A673 (cell line): ENCODE measurements at regions not wholly inside any gene's neighbourhood (a gene's known extent, or its start where the extent isn't known, plus 50 kb on each side); places are given as distances from the start of the nearest gene placed in this dataset.

Experiments
- BruUV-seq: library from RNA; stranded (reverse); fragments of 400-500 nt; replicated peaks from 2 replicates; lab custom pipeline; 2021; lab: Mats Ljungman, UMichigan
- CTCF ChIA-PET: fragments of 300-600 bp; sonication (Branson Sonifier 250); formaldehyde crosslinking; loops from one replicate; lab custom pipeline; 2022; ENCODE audit warnings: antibody characterized with exemption; lab: Charles Lee
- POLR2A ChIA-PET: fragments of 300-600 bp; sonication (Branson Sonifier 250); formaldehyde crosslinking; loops from one replicate; lab custom pipeline; 2022; ENCODE audit warnings: antibody characterized with exemption; ENCODE audit not compliant: low non-redundant PET; lab: Charles Lee
- DNase-seq: peaks from one replicate; pipeline ENCODE4 v3.0.0-alpha.2; 2015; ENCODE audit warnings: low spot score
- H3K27ac ChIP-seq: fragments of 200-600 bp; sonication (generic); 2 replicates; pipeline ENCODE4 v1.5.1; 2016; ENCODE audit warnings: mixed run types, low read depth, mild to moderate bottlenecking, mixed read lengths, antibody characterized with exemption, low read length; ENCODE audit not compliant: poor library complexity, severe bottlenecking
- H3K27me3 ChIP-seq: fragments of 200-600 bp; sonication (generic); replicated peaks from 2 replicates; pipeline ENCODE4 v1.6.1; 2017; ENCODE audit warnings: mixed run types, low read depth, mild to moderate bottlenecking, mixed read lengths, antibody characterized with exemption, low read length; ENCODE audit not compliant: insufficient read depth, poor library complexity
- H3K36me3 ChIP-seq: fragments of 200-600 bp; sonication (generic); 2 replicates; pipeline ENCODE4 v1.6.1; 2016; ENCODE audit warnings: mixed run types, mild to moderate bottlenecking, mixed read lengths, antibody characterized with exemption, low read length; ENCODE audit not compliant: insufficient read depth, poor library complexity, severe bottlenecking
- H3K4me1 ChIP-seq: fragments of 200-600 bp; sonication (generic); 2 replicates; pipeline ENCODE4 v1.6.1; 2017; ENCODE audit warnings: mixed run types, mild to moderate bottlenecking, mixed read lengths, antibody characterized with exemption, low read length; ENCODE audit not compliant: insufficient read depth, poor library complexity, severe bottlenecking
- H3K4me3 ChIP-seq: fragments of 200-600 bp; sonication (generic); 2 replicates; pipeline ENCODE4 v1.5.1; 2016; ENCODE audit warnings: low read depth, mixed run types, mild to moderate bottlenecking, mixed read lengths, low read length; ENCODE audit not compliant: poor library complexity, severe bottlenecking
- H3K9me3 ChIP-seq: fragments of 200-600 bp; sonication (generic); 2 replicates; pipeline ENCODE4 v1.6.1; 2016; ENCODE audit warnings: mixed run types, low read depth, mild to moderate bottlenecking, mixed read lengths, antibody characterized with exemption, low read length; ENCODE audit not compliant: poor library complexity, severe bottlenecking
- CTCF ChIP-seq: fragments of 300-800, 200-600 bp; sonication (generic); conservative IDR thresholded peaks from 2 replicates; pipeline ENCODE4 v1.5.1; 2017; ENCODE audit warnings: low read depth, mild to moderate bottlenecking, antibody characterized with exemption, low read length, moderate library complexity, mixed read lengths
- EZH2 ChIP-seq: fragments of 200-600 bp; sonication (generic); IDR thresholded peaks from 2 replicates; pipeline ENCODE4 v1.6.1; 2017; ENCODE audit warnings: borderline replicate concordance, low read depth, mild to moderate bottlenecking, mixed read lengths, antibody characterized with exemption, low read length; ENCODE audit not compliant: poor library complexity, severe bottlenecking
- intact Hi-C: fragments of 100-400 bp; cut with micrococcal nuclease; formaldehyde crosslinking; loops from one replicate; pipeline ENCODE4 v1.10.0; 2022; ENCODE audit not compliant: unreplicated experiment

DNA sequence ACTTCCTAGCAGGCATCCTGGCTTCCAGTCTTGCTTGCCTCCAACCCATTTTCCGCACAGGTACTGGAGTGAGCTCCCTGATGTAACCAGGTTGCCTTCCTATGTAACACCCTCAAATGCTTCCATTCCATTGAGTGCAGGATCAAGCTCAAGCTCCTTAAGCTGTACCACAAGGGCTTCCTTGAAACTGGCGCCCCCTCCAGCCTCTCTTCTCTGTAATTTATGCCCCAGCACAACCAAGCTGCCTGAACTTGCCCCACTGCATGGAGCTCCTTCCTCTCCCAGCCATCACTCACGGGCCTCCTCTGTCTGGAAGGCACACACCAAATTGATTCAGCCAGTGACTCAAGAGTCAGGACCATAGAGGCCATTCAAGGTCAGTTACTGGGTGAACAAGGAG lies 234.8 kb upstream of the RPL38 start:
- DNase-seq, result no peak
- intact Hi-C loops, result no loop called here

DNA sequence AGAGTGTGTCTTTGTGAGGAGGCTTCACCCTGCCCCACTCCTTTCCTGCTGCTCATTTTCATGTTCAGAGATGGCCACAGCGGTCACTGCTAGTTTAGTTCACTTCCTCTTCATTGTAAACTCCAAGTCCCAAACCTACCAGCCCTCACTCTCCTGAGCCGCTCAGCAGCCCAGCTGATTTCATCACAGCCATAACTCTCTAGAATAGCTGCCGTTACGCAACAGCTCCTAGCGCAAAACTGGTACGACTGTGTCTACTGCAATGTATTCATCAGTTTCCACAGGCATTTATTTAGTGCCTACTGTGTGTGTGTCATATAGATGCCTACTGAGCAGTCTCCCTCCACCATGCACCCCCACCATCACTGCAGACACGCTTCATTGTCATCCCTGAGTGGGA lies 233.5 kb upstream of the RPL38 start:
- POLR2A ChIA-PET, result no interaction called here
- Histone ChIP-seq H3K4me3 (no peak overlapping the region), H3K4me1 (no peaks in the 10 kb centered on the region), H3K9me3 (peaks cover 2% of the 10 kb centered on the region), H3K27me3 (peaks cover 21% of the 10 kb centered on the region), H3K27ac (no peak overlapping the region), H3K36me3 (no peaks in the 10 kb centered on the region)
- CTCF ChIA-PET, result no interaction called here
- TF ChIP-seq EZH2 (no peak), CTCF (no peak)
- intact Hi-C loops, result no loop called here
- BruUV-seq, result no TSS peak
- DNase-seq, result peak; percentile 22

More for the DNA sequence above, 234.8 kb upstream of the RPL38 start:
- no peaks in the 10 kb centered on the region for H3K4me1 ChIP-seq
- no TSS peak for BruUV-seq
- POLR2A ChIA-PET, result interaction anchor here (0.5 kb wide), 1 partner anchor 480 kb away, joined by 3 read pairs; no protein-coding TSS in a partner anchor
- no peaks in the 10 kb centered on the region for H3K36me3 ChIP-seq
- peaks cover 21% of the 10 kb centered on the region for H3K27me3 ChIP-seq
- TF ChIP-seq EZH2 (no peak), CTCF (no peak)
- H3K9me3 ChIP-seq, result peaks cover 2% of the 10 kb centered on the region
- no peak overlapping the region for H3K4me3 ChIP-seq
- no peak overlapping the region for H3K27ac ChIP-seq
- CTCF ChIA-PET, result interaction anchor here (0.6 kb wide), 1 partner anchor 207 kb away, joined by 3 read pairs; no protein-coding TSS in a partner anchor

DNA sequence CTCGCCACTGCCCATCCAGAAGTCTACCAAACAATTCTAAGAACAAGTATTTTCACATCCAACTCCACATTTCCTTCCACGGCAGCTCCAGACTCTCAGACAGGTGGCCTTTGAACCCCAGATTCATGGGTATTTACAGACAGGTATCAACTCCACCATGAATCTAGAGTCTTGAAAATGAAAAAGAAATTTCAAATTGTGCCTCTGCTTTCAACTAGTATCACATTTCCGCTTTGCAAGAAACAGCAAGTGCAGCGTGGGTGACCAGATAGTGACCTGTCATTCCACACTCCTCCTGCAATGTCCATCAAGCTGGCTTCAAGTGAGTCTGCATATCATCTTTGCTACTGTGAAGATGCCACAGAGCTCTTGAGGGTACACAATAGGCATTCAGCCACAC lies 232.4 kb upstream of the RPL38 start:
- BruUV-seq, result no TSS peak
- ChIA-PET CTCF (interaction anchor here (0.6 kb wide), 1 partner anchor 151 kb away, joined by 3 read pairs; no protein-coding TSS in a partner anchor), POLR2A (no interaction called here)
- no peaks in the 10 kb centered on the region for H3K4me1 ChIP-seq
- H3K27ac ChIP-seq, result no peak overlapping the region
- no peaks in the 10 kb centered on the region for H3K9me3 ChIP-seq
- intact Hi-C loops, result no loop called here
- no peaks in the 10 kb centered on the region for H3K36me3 ChIP-seq
- DNase-seq, result no peak
- peaks cover 21% of the 10 kb centered on the region for H3K27me3 ChIP-seq
- TF ChIP-seq EZH2, result no peak
- no peak for TF ChIP-seq CTCF
- no peak overlapping the region for H3K4me3 ChIP-seq
